Renal cortex interstitium (tissue), 11 donors: ENCODE measurements at regions not wholly inside any gene's neighbourhood (a gene's known extent, or its start where the extent isn't known, plus 50 kb on each side); places are given as distances from the start of the nearest gene placed in this dataset.
A peak's percentile ranks its signal among the peaks of the same experiment; 100 is the strongest.

Experiments
- DNase-seq, 11 donors: peaks; one replicate each; pipeline ENCODE4 v3.0.0-alpha.2; 2013; ENCODE audit warnings: low read depth in 9 of 11, low spot score in 4 of 11; ENCODE audit errors: extremely low read depth in 1 of 11

GRCh38 chr1:115430441-115431158 is 92.6 kb upstream of the NGF start:
- no peak for DNase-seq

GRCh38 chr1:115429884-115430283 is 91.8 kb upstream of the NGF start:
- no peak for DNase-seq

GRCh38 chr1:115429241-115429640 is 91.2 kb upstream of the NGF start:
- no peak for DNase-seq

GRCh38 chr1:115428676-115429075 is 90.6 kb upstream of the NGF start:
- no peak for DNase-seq

- DNase-seq, result no peak
These were observed 90.2 kb upstream of the NGF start for GRCh38 chr1:115428256-115428655.

- no peak for DNase-seq
These were observed 88.9 kb upstream of the NGF start for GRCh38 chr1:115426956-115427355.

- DNase-seq, result peak; percentile 15 to 58 (median 51)
These were observed 88.3 kb upstream of the NGF start for GRCh38 chr1:115426231-115426771.

- no peak for DNase-seq
These were observed 87.4 kb upstream of the NGF start for GRCh38 chr1:115425442-115425841.

- no peak for DNase-seq
These were observed 85.7 kb upstream of the NGF start for GRCh38 chr1:115423776-115424175.

GRCh38 chr1:115419571-115419970 is 81.5 kb upstream of the NGF start:
- DNase-seq, result no peak

- no peak for DNase-seq
These were observed 75.6 kb upstream of the NGF start for GRCh38 chr1:115413621-115414020.

GRCh38 chr1:115413208-115413607 is 75.2 kb upstream of the NGF start:
- DNase-seq, result no peak

- DNase-seq, result no peak
These were observed 74.7 kb upstream of the NGF start for GRCh38 chr1:115412733-115413132.

GRCh38 chr1:115412286-115412685 is 74.2 kb upstream of the NGF start:
- no peak for DNase-seq

- DNase-seq, result no peak
These were observed 73.5 kb upstream of the NGF start for GRCh38 chr1:115411371-115412063.

- DNase-seq, result no peak
These were observed 71.3 kb upstream of the NGF start for GRCh38 chr1:115409094-115410015.

- no peak for DNase-seq
These were observed 70.5 kb upstream of the NGF start for GRCh38 chr1:115408533-115408932.

GRCh38 chr1:115404911-115405310 is 66.9 kb upstream of the NGF start:
- DNase-seq, result no peak

GRCh38 chr1:115402753-115403184 is 64.7 kb upstream of the NGF start:
- no peak for DNase-seq

- no peak for DNase-seq
These were observed 63.6 kb upstream of the NGF start for GRCh38 chr1:115401676-115402075.
